Peyer's patch (tissue), 4 donors: ENCODE measurements at regions not wholly inside any gene's neighbourhood (a gene's known extent, or its start where the extent isn't known, plus 50 kb on each side); places are given as distances from the start of the nearest gene placed in this dataset.

Experiments used
- POLR2A ChIP-seq, 2 donors: fragments of 450-650 bp; IDR thresholded peaks; one replicate each; pipeline ENCODE4 v1.5.1; 2017; ENCODE audit warnings: antibody characterized with exemption in 2 of 2, mild to moderate bottlenecking in 2 of 2, moderate library complexity in 2 of 2
- TF ChIP-seq, protein P1 (sequence below), 6 experiments: fragments of 450-650 bp in 4 of 6; fragments of 200-600 bp in 2 of 6; sonication (generic) in 1 of 6; IDR thresholded peaks; one replicate each; pipeline ENCODE4 v1.5.1; 2017 to 2019; ENCODE audit warnings: antibody characterized with exemption in 6 of 6, mild to moderate bottlenecking in 3 of 6, moderate library complexity in 1 of 6

DNA sequence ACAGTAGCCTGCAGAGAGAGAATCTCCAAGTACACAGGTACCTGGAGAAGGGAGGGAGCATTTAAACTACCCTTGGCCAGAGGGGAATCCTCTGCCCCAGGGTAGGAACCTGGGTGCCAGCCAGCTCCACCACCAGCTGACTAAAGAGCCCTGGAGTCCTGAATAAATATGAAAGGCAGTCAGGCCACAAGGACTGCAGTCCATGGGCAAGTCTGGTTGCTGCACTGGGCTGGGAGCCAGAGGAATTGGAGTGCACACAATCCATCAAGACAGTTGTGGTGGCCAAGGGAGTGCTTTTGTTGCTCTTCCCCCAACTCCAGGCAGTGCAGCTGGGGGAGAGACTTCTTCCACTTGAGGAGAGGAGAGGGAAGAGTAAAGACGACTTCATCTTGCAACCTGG lies 172.5 kb downstream of the HNRNPD start:
- TF ChIP-seq, protein P1, sequence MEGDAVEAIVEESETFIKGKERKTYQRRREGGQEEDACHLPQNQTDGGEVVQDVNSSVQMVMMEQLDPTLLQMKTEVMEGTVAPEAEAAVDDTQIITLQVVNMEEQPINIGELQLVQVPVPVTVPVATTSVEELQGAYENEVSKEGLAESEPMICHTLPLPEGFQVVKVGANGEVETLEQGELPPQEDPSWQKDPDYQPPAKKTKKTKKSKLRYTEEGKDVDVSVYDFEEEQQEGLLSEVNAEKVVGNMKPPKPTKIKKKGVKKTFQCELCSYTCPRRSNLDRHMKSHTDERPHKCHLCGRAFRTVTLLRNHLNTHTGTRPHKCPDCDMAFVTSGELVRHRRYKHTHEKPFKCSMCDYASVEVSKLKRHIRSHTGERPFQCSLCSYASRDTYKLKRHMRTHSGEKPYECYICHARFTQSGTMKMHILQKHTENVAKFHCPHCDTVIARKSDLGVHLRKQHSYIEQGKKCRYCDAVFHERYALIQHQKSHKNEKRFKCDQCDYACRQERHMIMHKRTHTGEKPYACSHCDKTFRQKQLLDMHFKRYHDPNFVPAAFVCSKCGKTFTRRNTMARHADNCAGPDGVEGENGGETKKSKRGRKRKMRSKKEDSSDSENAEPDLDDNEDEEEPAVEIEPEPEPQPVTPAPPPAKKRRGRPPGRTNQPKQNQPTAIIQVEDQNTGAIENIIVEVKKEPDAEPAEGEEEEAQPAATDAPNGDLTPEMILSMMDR (IDR thresholded peaks at IDR 0.05), result no peak
- TF ChIP-seq POLR2A (IDR thresholded peaks at IDR 0.05), result no peak
